Lower leg skin (tissue), 3 donors: ENCODE measurements at regions not wholly inside any gene's neighbourhood (a gene's known extent, or its start where the extent isn't known, plus 50 kb on each side); places are given as distances from the start of the nearest gene placed in this dataset.

Experiments used
- POLR2A ChIP-seq, 2 donors: fragments of 450-650 bp; IDR thresholded peaks; one replicate each; pipeline ENCODE4 v1.6.1; 2016 to 2017; ENCODE audit warnings: antibody characterized with exemption in 2 of 2, mild to moderate bottlenecking in 1 of 2, moderate library complexity in 1 of 2
- TF ChIP-seq, protein P1 (sequence below), 3 donors: fragments of 450-650 bp; IDR thresholded peaks; one replicate each; pipeline ENCODE4 v1.5.1; 2016; ENCODE audit warnings: antibody characterized with exemption in 3 of 3, mild to moderate bottlenecking in 3 of 3, moderate library complexity in 2 of 3

DNA sequence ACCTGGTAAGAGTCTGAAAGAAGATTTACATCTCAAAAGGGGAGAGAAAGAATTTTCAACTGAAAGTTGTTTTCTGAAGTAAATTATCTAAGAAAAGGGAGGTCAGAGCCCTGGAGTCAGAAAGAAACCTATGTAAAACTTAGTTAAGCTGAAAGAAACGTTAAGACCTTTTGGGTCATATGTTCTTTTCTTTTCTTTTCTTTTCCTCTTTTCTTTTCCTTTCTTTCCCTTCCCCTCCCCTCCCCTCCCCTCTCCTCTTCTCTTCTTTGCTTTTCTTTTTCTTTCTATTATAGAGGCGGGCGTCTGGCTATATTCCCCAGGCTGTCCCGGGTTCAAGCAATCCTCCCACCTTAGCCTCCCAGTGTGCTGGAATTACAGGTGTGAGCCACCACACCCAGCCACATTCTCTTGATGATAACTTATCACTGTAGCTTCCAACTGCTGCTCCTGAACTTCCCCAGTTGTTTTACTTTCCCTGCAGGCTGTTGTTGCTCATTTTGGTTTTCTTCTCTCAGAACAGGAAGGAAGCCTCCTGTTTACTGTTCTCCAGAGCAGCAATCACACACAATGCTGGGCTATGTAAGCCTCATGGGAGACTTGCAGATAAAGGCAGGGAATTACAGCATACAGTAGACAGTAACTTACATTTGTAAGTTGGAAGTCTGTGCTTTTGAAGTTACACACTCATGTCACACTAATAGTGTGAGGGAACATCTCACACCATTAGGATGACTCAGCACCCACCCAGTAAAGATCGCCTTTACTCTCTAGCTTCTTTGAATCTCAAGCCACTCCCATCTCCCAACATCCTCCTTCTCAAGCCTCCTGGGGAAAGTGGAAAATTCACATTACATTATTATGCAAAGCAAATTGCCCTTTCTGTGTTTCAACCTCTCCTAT, 2216.6 kb upstream of the WWC1 start:
- TF ChIP-seq, protein P1, sequence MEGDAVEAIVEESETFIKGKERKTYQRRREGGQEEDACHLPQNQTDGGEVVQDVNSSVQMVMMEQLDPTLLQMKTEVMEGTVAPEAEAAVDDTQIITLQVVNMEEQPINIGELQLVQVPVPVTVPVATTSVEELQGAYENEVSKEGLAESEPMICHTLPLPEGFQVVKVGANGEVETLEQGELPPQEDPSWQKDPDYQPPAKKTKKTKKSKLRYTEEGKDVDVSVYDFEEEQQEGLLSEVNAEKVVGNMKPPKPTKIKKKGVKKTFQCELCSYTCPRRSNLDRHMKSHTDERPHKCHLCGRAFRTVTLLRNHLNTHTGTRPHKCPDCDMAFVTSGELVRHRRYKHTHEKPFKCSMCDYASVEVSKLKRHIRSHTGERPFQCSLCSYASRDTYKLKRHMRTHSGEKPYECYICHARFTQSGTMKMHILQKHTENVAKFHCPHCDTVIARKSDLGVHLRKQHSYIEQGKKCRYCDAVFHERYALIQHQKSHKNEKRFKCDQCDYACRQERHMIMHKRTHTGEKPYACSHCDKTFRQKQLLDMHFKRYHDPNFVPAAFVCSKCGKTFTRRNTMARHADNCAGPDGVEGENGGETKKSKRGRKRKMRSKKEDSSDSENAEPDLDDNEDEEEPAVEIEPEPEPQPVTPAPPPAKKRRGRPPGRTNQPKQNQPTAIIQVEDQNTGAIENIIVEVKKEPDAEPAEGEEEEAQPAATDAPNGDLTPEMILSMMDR (IDR thresholded peaks at IDR 0.05), result no peak
- TF ChIP-seq POLR2A (IDR thresholded peaks at IDR 0.05), result no peak
